GM23338 (cell line): ENCODE measurements at regions not wholly inside any gene's neighbourhood (a gene's known extent, or its start where the extent isn't known, plus 50 kb on each side); places are given as distances from the start of the nearest gene placed in this dataset.

Experiments
- ATAC-seq: fragments of 200-7000 bp; cut with Tn5 transposase; 3 replicates; pipeline ENCODE4 v1.9.1; 2020
- DNase-seq: peaks from one replicate; pipeline ENCODE4 v3.0.0-alpha.2; 2015; ENCODE audit warnings: low spot score
- H2AFZ ChIP-seq: fragments of 200-600 bp; sonication (generic); 2 replicates; pipeline ENCODE4 v1.8.0; 2016; ENCODE audit warnings: antibody characterized with exemption, mild to moderate bottlenecking, moderate library complexity
- H3F3A ChIP-seq: fragments of 200-600 bp; sonication (generic); replicated peaks from 2 replicates; pipeline ENCODE4 v1.8.0; 2017; ENCODE audit warnings: antibody characterized with exemption, mixed run types, low read depth
- H3K27ac ChIP-seq: fragments of 200-600 bp; sonication (generic); 2 replicates; pipeline ENCODE4 v1.6.1; 2016; ENCODE audit warnings: low read depth
- H3K27me3 ChIP-seq: fragments of 200-600 bp; sonication (generic); 2 replicates; pipeline ENCODE4 v1.8.0; 2016; ENCODE audit warnings: mild to moderate bottlenecking, mixed run types, moderate library complexity; ENCODE audit not compliant: insufficient read depth
- H3K36me3 ChIP-seq: fragments of 200-600 bp; sonication (generic); 2 replicates; pipeline ENCODE4 v1.8.0; 2016; ENCODE audit warnings: mild to moderate bottlenecking; ENCODE audit not compliant: insufficient read depth
- H3K4me1 ChIP-seq: fragments of 200-600 bp; sonication (generic); 2 replicates; pipeline ENCODE4 v1.8.0; 2016; ENCODE audit warnings: mild to moderate bottlenecking, moderate library complexity; ENCODE audit not compliant: insufficient read depth
- H3K4me2 ChIP-seq: fragments of 200-600 bp; sonication (generic); 2 replicates; pipeline ENCODE4 v1.7.1; 2017; ENCODE audit warnings: mixed run types
- H3K4me3 ChIP-seq: fragments of 200-600 bp; sonication (generic); 2 replicates; pipeline ENCODE4 v1.6.1; 2016; ENCODE audit warnings: mixed run types
- H3K79me2 ChIP-seq: fragments of 200-600 bp; sonication (generic); replicated peaks from 2 replicates; pipeline ENCODE4 v1.8.0; 2017; ENCODE audit warnings: mild to moderate bottlenecking; ENCODE audit not compliant: insufficient read depth
- H3K9me2 ChIP-seq: fragments of 200-600 bp; sonication (generic); 2 replicates; pipeline ENCODE4 v1.8.0; 2017; ENCODE audit not compliant: insufficient read depth
- H4K20me1 ChIP-seq: fragments of 200-600 bp; sonication (generic); replicated peaks from 2 replicates; pipeline ENCODE4 v1.8.0; 2017; ENCODE audit warnings: mild to moderate bottlenecking; ENCODE audit not compliant: insufficient read depth
- H3K27ac Mint-ChIP-seq: 2 replicates; pipeline ENCODE4 v1.8.0; 2020; ENCODE audit warnings: inconsistent platforms, mild to moderate bottlenecking, moderate library complexity, mixed read lengths
- H3K27me3 Mint-ChIP-seq: 3 replicates; pipeline ENCODE4 v1.8.0; 2022; ENCODE audit warnings: low read depth, mild to moderate bottlenecking, moderate library complexity, mixed read lengths, inconsistent platforms; ENCODE audit not compliant: insufficient read depth, poor library complexity
- H3K36me3 Mint-ChIP-seq: 3 replicates; pipeline ENCODE4 v1.8.0; 2021; ENCODE audit warnings: low read depth, mild to moderate bottlenecking, inconsistent platforms, moderate library complexity, mixed read lengths
- H3K4me1 Mint-ChIP-seq: 3 replicates; pipeline ENCODE4 v1.8.0; 2020; ENCODE audit warnings: mild to moderate bottlenecking, inconsistent platforms, mixed read lengths
- H3K4me3 Mint-ChIP-seq: 3 replicates; pipeline ENCODE4 v1.8.0; 2021; ENCODE audit warnings: moderate library complexity, mild to moderate bottlenecking, inconsistent platforms, mixed read lengths
- H3K9me3 Mint-ChIP-seq: 3 replicates; pipeline ENCODE4 v1.8.0; 2020; ENCODE audit warnings: moderate library complexity, mild to moderate bottlenecking, inconsistent platforms, mixed read lengths
- CREB1 ChIP-seq: fragments of 250-450 bp; sonication (Bioruptor Pico); IDR thresholded peaks from 2 replicates; pipeline ENCODE4 v1.5.0; 2020; ENCODE audit warnings: low read depth, mild to moderate bottlenecking, moderate library complexity
- CTCF ChIP-seq, 2 experiments: fragments of 200-600 bp in 1 of 2; sonication (generic) in 1 of 2; conservative IDR thresholded peaks; 2 replicates each; pipeline versions ENCODE4 v1.5.1 to v1.6.1; 2016 to 2017; ENCODE audit warnings: antibody characterized with exemption in 2 of 2, low read depth in 2 of 2, mild to moderate bottlenecking in 2 of 2, moderate library complexity in 1 of 2
- ETS1 ChIP-seq: IDR thresholded peaks from 2 replicates; pipeline ENCODE4 v1.6.1; 2016; ENCODE audit warnings: antibody characterized with exemption
- EZH2 ChIP-seq: fragments of 200-600 bp; sonication (generic); IDR thresholded peaks from one replicate; pipeline ENCODE4 v1.8.0; 2017; ENCODE audit warnings: antibody characterized with exemption, mild to moderate bottlenecking, low read depth; ENCODE audit not compliant: unreplicated experiment
- EZH2phosphoT487 ChIP-seq: fragments of 200-600 bp; sonication (generic); IDR thresholded peaks from one replicate; pipeline ENCODE4 v1.8.1; 2018; ENCODE audit warnings: antibody characterized with exemption; ENCODE audit not compliant: unreplicated experiment
- JUNB ChIP-seq: IDR thresholded peaks from one replicate; pipeline ENCODE4 v1.6.1; 2016; ENCODE audit warnings: antibody characterized with exemption; ENCODE audit not compliant: unreplicated experiment
- NANOG ChIP-seq: IDR thresholded peaks from 2 replicates; pipeline ENCODE4 v1.6.1; 2016; ENCODE audit warnings: antibody characterized with exemption, borderline replicate concordance
- POLR2AphosphoS5 ChIP-seq: IDR thresholded peaks from 2 replicates; pipeline ENCODE4 v1.6.1; 2016; ENCODE audit warnings: antibody characterized with exemption, low read depth
- REST ChIP-seq: IDR thresholded peaks from one replicate; pipeline ENCODE4 v1.6.1; 2018; ENCODE audit warnings: antibody characterized with exemption; ENCODE audit not compliant: unreplicated experiment
- STAT1 ChIP-seq: IDR thresholded peaks from one replicate; pipeline ENCODE4 v1.6.1; 2016; ENCODE audit warnings: antibody characterized with exemption; ENCODE audit not compliant: unreplicated experiment
- ZNF114 ChIP-seq: fragments of 250-450 bp; sonication (Bioruptor Pico); IDR thresholded peaks from 2 replicates; pipeline ENCODE4 v1.5.0; 2020; ENCODE audit warnings: mild to moderate bottlenecking, moderate library complexity
- ZNF331 ChIP-seq: fragments of 250-450 bp; sonication (Bioruptor Pico); IDR thresholded peaks from 2 replicates; pipeline ENCODE4 v1.5.0; 2020; ENCODE audit warnings: low read depth, mild to moderate bottlenecking, moderate library complexity
- ZNF462 ChIP-seq: fragments of 250-450 bp; sonication (Bioruptor Pico); IDR thresholded peaks from 2 replicates; pipeline ENCODE4 v1.5.0; 2020; ENCODE audit warnings: mild to moderate bottlenecking, moderate library complexity

- Mint-ChIP-seq H3K9me3 (no peaks in the 10 kb centered on the region), H3K27ac (no peak overlapping the region)
- no peak overlapping the region for H3K4me2 ChIP-seq
These were observed 397.3 kb downstream of the RPS6KC1 start for GRCh38 chr1:213448360-213448759.

More at GRCh38 chr1:213448360-213448759, 397.3 kb downstream of the RPS6KC1 start:
- DNase-seq (no peak), ATAC-seq (no peak)
- Mint-ChIP-seq H3K4me1 (peaks cover 11% of the 10 kb centered on the region), H3K27me3 (peaks cover 4% of the 10 kb centered on the region), H3K36me3 (no peaks in the 10 kb centered on the region), H3K4me3 (no peak overlapping the region)
- Histone ChIP-seq H3K9me2 (no peaks in the 10 kb centered on the region), H3K36me3 (no peaks in the 10 kb centered on the region), H2AFZ (peak overlapping the region; percentile 57; the same call in 1 of the 2 replicates), H3K4me3 (no peak overlapping the region), H3K27ac (no peak overlapping the region), H3F3A (no peaks in the 10 kb centered on the region), H4K20me1 (no peaks in the 10 kb centered on the region), H3K79me2 (no peaks in the 10 kb centered on the region), H3K27me3 (no peaks in the 10 kb centered on the region), H3K4me1 (peaks cover 6% of the 10 kb centered on the region; the same call in 1 of the 2 replicates)
- no peak for TF ChIP-seq ETS1
- TF ChIP-seq CTCF (conservative IDR thresholded peaks at IDR 0.05; ENCODE audit: low read depth in 2 of 2): no peak
- TF ChIP-seq ZNF462 (CRISPR knock-in tag): no peak
- TF ChIP-seq JUNB: no peak
- no peak for TF ChIP-seq EZH2phosphoT487
- no peak for TF ChIP-seq NANOG
- no peak for TF ChIP-seq POLR2AphosphoS5
- no peak for TF ChIP-seq ZNF114 (CRISPR knock-in tag)
- no peak for TF ChIP-seq CREB1 (CRISPR knock-in tag)
- no peak for TF ChIP-seq EZH2
- TF ChIP-seq REST: no peak
- no peak for TF ChIP-seq ZNF331 (CRISPR knock-in tag)
- no peak for TF ChIP-seq STAT1
